Loucy (cell line): ENCODE measurements at regions not wholly inside any gene's neighbourhood (a gene's known extent, or its start where the extent isn't known, plus 50 kb on each side); places are given as distances from the start of the nearest gene placed in this dataset.
A peak's percentile ranks its signal among the peaks of the same experiment; 100 is the strongest.

Experiments
- H2AFZ ChIP-seq: fragments of 200-600 bp; sonication (generic); 2 replicates; pipeline ENCODE4 v1.6.0; 2016; ENCODE audit warnings: antibody characterized with exemption, mild to moderate bottlenecking, low read length, moderate library complexity
- H3F3A ChIP-seq: fragments of 200-600 bp; 2 replicates; pipeline ENCODE4 v1.6.0; 2016; ENCODE audit warnings: antibody characterized with exemption, low read depth, mild to moderate bottlenecking
- H3K27me3 ChIP-seq: fragments of 200-600 bp; sonication (generic); 2 replicates; pipeline ENCODE4 v1.6.1; 2014; ENCODE audit warnings: low read length, mild to moderate bottlenecking; ENCODE audit not compliant: insufficient read depth, poor library complexity, severe bottlenecking
- H3K36me3 ChIP-seq: fragments of 200-600 bp; sonication (generic); 2 replicates; pipeline ENCODE4 v1.6.1; 2016; ENCODE audit warnings: low read length; ENCODE audit not compliant: insufficient read depth
- H3K4me1 ChIP-seq: fragments of 200-600 bp; sonication (generic); 2 replicates; pipeline ENCODE4 v1.5.1; 2014; ENCODE audit warnings: low read length, mild to moderate bottlenecking; ENCODE audit not compliant: insufficient read depth, poor library complexity, severe bottlenecking
- H3K4me2 ChIP-seq: fragments of 200-600 bp; sonication (generic); 2 replicates; pipeline ENCODE4 v1.6.0; 2014; ENCODE audit warnings: antibody characterized with exemption, low read length, low read depth, mild to moderate bottlenecking; ENCODE audit not compliant: poor library complexity, severe bottlenecking
- H3K4me3 ChIP-seq: fragments of 200-600 bp; sonication (generic); 2 replicates; pipeline ENCODE4 v1.5.1; 2014; ENCODE audit warnings: low read length, mild to moderate bottlenecking, mixed read lengths; ENCODE audit not compliant: poor library complexity, severe bottlenecking
- H3K79me2 ChIP-seq: fragments of 200-600 bp; sonication (generic); 2 replicates; pipeline ENCODE4 v1.6.1; 2014; ENCODE audit warnings: low read length; ENCODE audit not compliant: insufficient read depth
- H3K9ac ChIP-seq: fragments of 200-600 bp; sonication (generic); 2 replicates; pipeline ENCODE4 v1.6.0; 2014; ENCODE audit warnings: mild to moderate bottlenecking, low read depth, low read length, moderate library complexity; ENCODE audit not compliant: poor library complexity, severe bottlenecking
- H3K9me2 ChIP-seq: fragments of 200-600 bp; sonication (generic); replicated peaks from 2 replicates; pipeline ENCODE4 v1.6.1; 2016; ENCODE audit warnings: low read depth, low read length, mixed read lengths
- H3K9me3 ChIP-seq: fragments of 200-600 bp; sonication (generic); 2 replicates; pipeline ENCODE4 v1.6.1; 2014; ENCODE audit warnings: mild to moderate bottlenecking, antibody characterized with exemption, low read length, low read depth; ENCODE audit not compliant: insufficient read depth
- H4K20me1 ChIP-seq: fragments of 200-600 bp; sonication (generic); 2 replicates; pipeline ENCODE4 v1.6.0; 2014; ENCODE audit warnings: antibody characterized with exemption, low read length, mild to moderate bottlenecking; ENCODE audit not compliant: insufficient read depth, poor library complexity, severe bottlenecking
- EZH2phosphoT487 ChIP-seq: fragments of 200-600 bp; IDR thresholded peaks from 2 replicates; pipeline ENCODE4 v1.6.1; 2018; ENCODE audit warnings: antibody characterized with exemption, mild to moderate bottlenecking, moderate library complexity, borderline replicate concordance
- TF ChIP-seq, protein P1 (sequence below): fragments of 200-600 bp; sonication (generic); conservative IDR thresholded peaks from 2 replicates; pipeline ENCODE4 v1.5.1; 2014; ENCODE audit warnings: mild to moderate bottlenecking, antibody characterized with exemption, low read length

DNA sequence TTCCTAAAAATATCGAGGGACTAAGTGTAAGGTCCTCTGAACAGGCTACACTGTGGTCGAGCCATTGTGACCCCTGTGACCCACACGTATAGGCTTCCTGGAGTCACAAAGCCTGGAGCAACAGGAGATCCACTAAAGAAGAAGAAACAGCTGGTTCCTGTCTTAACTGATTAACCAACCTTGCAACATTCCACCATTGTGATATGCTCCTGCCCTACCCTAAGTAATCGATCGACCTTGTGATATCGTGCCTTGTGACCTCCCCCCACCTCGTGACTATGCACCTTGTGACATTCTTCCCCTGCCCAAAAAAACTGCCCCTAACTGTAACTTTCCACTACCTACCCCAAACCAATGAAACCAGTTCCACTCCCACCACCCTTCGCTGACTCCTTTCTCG, 304.6 kb upstream of the FAM78B start:
- no peak overlapping the region for H2AFZ ChIP-seq
- H3K36me3 ChIP-seq, result no peaks in the 10 kb centered on the region
- no peaks in the 10 kb centered on the region for H3K79me2 ChIP-seq
- H3K9me3 ChIP-seq, result no peaks in the 10 kb centered on the region
- no peaks in the 10 kb centered on the region for H4K20me1 ChIP-seq
- no peaks in the 10 kb centered on the region for H3K27me3 ChIP-seq
- no peaks in the 10 kb centered on the region for H3K9me2 ChIP-seq
- no peak overlapping the region for H3K4me3 ChIP-seq
- no peak overlapping the region for H3K9ac ChIP-seq
- H3K4me2 ChIP-seq, result no peak overlapping the region
- TF ChIP-seq EZH2phosphoT487, result no peak
- TF ChIP-seq, protein P1, sequence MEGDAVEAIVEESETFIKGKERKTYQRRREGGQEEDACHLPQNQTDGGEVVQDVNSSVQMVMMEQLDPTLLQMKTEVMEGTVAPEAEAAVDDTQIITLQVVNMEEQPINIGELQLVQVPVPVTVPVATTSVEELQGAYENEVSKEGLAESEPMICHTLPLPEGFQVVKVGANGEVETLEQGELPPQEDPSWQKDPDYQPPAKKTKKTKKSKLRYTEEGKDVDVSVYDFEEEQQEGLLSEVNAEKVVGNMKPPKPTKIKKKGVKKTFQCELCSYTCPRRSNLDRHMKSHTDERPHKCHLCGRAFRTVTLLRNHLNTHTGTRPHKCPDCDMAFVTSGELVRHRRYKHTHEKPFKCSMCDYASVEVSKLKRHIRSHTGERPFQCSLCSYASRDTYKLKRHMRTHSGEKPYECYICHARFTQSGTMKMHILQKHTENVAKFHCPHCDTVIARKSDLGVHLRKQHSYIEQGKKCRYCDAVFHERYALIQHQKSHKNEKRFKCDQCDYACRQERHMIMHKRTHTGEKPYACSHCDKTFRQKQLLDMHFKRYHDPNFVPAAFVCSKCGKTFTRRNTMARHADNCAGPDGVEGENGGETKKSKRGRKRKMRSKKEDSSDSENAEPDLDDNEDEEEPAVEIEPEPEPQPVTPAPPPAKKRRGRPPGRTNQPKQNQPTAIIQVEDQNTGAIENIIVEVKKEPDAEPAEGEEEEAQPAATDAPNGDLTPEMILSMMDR, result no peak
- H3K4me1 ChIP-seq, result no peaks in the 10 kb centered on the region
- H3F3A ChIP-seq, result no peaks in the 10 kb centered on the region

DNA sequence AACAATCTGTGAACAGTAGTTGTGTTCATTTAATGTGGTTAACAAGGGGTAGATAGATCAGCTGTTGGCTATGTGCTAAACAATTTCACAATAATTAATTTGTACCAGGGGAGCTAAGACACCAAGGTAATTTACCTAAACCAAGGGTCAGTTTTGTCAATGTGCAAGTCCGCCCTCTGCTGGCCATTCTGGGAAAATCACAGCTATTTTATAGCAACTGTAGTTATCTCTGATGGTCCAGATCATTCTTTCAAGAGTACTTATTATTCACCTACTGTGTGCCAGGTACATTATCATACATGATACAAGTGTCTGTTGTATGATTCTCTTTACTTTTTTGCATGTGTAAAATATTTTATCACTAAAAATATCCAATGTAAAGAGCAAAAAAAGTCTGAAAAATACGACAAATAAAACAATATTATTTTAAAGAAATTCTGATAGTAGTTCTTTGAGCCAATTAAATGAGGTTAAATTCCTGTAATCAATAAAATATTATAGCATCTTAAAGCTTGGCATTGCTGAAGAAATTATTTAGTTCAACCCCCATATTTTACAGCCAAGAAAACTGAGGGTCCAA, 312.3 kb upstream of the FAM78B start:
- Histone ChIP-seq H3K4me1 (no peaks in the 10 kb centered on the region), H3F3A (no peaks in the 10 kb centered on the region), H3K9me3 (no peaks in the 10 kb centered on the region), H3K9ac (no peak overlapping the region), H3K27me3 (no peaks in the 10 kb centered on the region), H4K20me1 (no peaks in the 10 kb centered on the region), H2AFZ (no peak overlapping the region), H3K4me3 (no peak overlapping the region), H3K79me2 (no peaks in the 10 kb centered on the region), H3K9me2 (no peaks in the 10 kb centered on the region), H3K36me3 (no peaks in the 10 kb centered on the region), H3K4me2 (no peak overlapping the region)
- TF ChIP-seq EZH2phosphoT487, result no peak
- TF ChIP-seq, protein P1, result peak; percentile 89

DNA sequence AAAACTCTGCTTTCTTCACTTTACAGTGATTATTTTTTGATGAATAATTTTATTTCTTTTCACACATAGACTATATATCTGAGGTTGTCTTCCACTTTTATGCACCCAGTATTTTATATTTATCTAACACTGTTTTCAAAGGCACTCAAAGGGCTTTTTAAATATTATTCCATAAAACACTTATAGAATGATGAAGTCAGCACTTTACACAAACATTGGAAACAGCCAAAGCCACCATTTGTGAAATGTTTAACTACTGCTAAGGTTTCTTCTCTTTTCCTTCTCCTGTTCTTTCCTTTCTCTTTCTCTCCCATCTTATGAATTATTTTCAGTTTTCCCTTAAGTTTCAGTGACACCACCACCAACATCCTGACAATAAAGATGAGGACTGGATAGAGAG, 317.7 kb upstream of the FAM78B start:
- Histone ChIP-seq H3K9me2 (no peaks in the 10 kb centered on the region), H3K36me3 (no peaks in the 10 kb centered on the region), H3F3A (no peaks in the 10 kb centered on the region), H2AFZ (no peak overlapping the region), H4K20me1 (no peaks in the 10 kb centered on the region), H3K27me3 (no peaks in the 10 kb centered on the region), H3K9ac (no peak overlapping the region), H3K4me3 (no peak overlapping the region), H3K4me2 (no peak overlapping the region), H3K9me3 (no peaks in the 10 kb centered on the region), H3K79me2 (no peaks in the 10 kb centered on the region), H3K4me1 (peaks cover 15% of the 10 kb centered on the region)
- no peak for TF ChIP-seq EZH2phosphoT487
- TF ChIP-seq, protein P1, result no peak
